Suppressor macrophage treated with lipopolysaccharide for 4 hours (primary cell): ENCODE measurements at regions not wholly inside any gene's neighbourhood (a gene's known extent, or its start where the extent isn't known, plus 50 kb on each side); places are given as distances from the start of the nearest gene placed in this dataset.
A peak's percentile ranks its signal among the peaks of the same experiment; 100 is the strongest.
"Not testable (repeated sequence)": the region's sequence is repeated elsewhere in the genome, so short reads cannot be mapped to it uniquely, and the experiment has no call there.

Source experiments
- DNase-seq: peaks from one replicate; pipeline ENCODE4 v3.0.0-alpha.2; 2020

DNA sequence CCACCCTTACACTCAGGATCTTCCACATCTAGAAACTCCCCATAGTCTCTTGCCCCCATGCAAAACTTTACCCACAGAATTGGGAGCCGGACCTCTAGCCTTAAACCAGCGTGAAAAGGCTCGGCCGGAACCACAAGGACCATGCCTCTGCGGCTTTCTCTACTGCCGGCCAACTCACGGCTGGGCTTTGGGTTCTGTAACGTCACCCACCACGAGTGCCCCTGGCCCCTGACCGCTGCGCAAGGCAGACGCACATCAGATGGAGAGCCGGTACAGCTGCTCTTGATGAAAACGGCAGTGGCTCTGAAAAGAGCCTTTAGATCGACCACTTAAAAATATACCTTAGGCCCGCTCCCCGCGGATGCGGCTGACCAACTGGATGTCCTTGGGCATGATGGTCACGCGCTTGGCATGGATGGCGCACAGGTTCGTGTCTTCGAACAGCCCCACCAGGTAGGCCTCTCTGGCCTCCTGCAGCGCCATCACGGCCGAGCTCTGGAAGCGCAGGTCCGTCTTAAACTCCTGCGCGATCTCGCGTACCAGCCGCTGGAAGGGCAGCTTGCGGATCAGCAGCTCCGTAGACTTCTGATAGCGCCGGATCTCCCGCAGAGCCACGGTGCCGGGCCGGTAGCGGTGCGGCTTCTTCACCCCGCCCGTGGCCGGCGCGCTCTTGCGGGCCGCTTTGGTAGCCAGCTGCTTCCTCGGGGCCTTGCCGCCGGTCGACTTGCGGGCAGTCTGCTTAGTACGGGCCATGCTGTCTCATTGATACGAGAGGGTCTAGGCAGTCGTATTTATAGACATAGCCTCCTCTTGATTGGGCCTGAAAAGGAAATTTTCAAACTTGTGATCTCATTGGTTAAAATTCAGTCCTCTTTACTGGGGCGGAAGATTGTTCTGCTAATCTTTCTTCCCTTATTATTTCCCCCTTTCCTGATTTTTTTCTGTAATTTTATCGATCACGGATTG lies 66.3 kb downstream of the FAM72C start:
- peak; percentile 2 for DNase-seq

DNA sequence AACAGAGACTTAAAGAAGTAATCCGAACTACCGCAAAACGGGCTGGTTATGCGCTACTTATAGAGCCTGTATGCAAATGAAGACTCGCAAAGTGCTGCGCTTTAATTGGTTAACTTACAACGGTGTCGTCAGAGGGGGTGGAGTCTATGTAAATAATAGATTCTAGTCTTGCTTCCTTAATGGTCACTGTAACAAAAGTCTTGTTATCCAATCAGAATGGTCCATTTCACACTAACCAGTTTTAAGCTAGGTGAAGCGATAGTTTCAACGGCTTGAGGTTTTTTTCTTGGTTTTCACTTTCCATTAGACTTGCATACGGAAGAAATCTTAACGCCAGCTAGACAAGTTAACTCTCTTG lies 67.2 kb downstream of the FAM72C start:
- DNase-seq, result not testable (repeated sequence)

DNA sequence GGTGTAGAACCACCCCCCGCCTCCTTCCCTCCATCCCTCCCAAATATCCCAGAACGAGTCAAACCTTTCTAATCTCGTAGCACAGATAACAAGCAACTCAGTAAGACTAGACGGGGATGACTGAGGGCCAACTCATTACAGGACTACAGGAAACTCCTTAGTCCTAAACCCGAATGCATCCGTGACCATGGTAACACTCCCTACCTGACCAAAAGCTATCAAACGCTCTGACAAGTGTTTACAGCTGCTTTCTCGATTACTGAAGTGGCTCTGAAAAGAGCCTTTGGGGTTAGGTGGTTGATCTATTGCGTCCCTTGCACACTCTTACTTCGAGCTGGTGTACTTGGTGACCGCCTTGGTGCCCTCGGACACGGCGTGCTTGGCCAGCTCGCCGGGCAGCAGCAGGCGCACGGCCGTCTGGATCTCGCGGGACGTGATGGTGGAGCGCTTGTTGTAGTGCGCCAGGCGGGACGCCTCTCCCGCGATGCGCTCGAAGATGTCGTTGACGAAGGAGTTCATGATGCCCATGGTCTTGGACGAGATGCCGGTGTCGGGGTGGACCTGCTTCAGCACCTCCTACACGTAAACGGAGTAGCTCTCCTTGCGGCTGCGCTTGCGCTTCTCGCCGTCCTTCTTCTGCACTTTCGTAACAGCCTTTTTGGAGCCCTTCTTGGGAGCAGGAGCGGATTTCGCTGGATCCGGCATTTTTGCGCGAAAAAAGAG lies 67.7 kb downstream of the FAM72C start:
- DNase-seq, result not testable (repeated sequence)

DNA sequence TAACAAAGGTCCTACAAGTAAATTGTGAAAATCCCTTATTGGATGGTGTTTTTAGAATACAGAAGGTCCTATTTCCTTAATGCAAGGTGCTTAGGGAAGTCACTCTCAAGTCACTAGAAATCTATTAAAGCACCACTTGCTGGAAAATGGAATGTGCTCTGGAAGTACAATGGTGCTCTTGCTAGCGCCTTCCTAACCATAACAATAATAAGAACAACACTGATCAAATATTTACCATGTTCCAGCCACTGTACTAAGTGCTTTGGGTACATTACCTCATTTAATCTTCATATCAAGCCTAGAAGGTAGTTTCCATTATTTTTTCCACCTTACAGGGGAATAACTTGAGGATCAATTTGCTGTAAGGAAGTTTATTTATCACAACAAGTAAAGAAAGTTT lies 75.4 kb downstream of the FAM72C start:
- DNase-seq, result not testable (repeated sequence)

DNA sequence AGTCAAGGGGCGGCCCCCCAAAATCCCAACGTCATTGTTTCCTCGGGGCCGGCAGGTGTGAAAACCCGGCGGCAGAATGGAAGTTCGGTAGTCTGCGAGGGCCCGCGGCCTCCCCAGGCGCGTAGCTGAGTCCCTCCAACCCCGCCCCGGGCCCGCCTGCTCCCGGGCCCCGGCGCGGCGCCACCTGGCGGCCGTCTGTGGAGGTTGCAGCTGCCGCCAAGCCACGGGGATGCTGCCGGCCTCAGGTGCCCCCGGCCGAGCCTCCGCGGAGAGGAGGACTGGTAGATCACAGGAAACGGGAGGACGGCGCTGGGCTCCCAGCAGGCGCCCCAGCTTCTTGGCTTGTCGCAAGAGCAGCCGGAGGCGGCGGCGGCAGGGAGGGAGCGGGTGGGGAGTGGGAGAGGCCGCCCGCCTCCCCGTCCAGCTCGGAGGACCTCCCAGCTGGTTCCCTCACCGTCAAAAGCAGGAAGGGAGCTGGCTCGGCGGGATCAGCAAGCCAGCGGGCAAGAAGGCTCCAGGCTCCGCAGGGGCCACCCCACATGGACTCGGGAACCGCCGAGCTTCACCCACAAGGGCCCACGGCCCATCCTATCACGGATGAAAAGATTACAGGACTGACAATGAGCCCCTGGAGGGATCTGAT lies 86.7 kb downstream of the FAM72C start:
- DNase-seq, result peak; percentile 78

DNA sequence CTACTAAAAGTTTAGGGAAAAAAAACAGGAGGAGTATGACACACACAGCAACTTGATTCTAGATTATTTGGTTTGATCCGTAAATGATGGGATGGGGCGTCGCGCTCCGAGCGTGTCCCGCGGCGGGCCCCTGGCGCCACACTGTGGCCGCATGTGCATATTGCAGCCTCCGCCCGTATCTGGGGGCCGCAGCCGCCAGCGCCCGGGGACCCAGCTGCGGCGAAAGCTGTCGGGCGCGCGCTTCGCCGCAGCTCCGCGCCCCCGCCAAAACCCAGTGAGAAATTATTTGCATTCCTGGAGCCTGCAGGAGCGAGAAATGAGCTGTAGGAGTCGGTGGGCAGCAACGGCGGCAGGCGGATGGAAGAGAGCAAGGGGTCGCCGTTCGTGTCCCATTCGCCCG lies 87.3 kb downstream of the FAM72C start:
- not testable (repeated sequence) for DNase-seq

DNA sequence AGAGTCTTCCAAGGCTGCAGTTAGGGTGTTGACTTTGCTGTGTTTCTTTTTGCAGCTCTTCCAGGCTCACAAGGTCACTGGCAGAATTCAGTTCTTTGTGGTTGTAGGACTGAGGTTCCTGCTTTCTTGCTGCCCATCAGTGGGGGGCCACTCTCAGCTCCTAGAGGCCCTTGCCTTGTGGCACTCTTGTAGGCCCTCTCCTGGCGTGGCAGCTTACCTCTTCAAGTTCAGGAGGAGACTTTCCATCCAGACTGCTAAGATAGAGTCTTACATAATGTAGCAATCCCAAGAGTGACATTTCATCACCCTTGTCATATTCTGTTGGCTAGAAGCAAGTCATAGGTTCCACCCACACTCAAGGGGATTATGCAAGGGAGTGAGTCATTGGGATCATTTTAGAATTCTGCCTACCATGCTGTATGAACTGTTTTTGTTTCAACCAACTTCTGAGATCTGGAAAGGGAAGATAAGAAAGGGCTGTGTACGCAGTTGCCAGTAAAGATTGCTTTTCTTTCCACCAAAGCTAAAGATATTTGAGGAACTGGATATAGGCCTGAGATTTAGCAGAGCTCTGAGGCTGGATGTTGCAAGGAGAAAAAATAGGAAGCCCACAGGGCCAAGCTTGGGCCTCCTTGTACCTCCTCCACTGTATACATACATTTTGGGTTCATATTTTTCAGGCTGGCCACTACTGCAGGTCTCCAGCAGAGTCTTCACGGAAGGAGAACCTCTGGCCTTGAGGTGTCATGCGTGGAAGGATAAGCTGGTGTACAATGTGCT lies 91.8 kb downstream of the FAM72C start:
- DNase-seq, result not testable (repeated sequence)

DNA sequence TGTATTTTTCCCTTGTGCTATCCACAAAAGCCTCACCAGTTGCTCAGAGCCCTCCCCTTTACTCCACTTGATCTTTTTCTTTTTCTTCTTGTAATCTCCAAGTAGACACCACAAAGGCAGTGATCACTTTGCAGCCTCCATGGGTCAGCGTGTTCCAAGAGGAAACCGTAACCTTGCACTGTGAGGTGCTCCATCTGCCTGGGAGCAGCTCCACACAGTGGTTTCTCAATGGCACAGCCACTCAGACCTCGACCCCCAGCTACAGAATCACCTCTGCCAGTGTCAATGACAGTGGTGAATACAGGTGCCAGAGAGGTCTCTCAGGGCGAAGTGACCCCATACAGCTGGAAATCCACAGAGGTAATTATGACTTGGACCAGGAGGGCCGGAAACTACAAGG lies 95.8 kb downstream of the FAM72C start:
- DNase-seq, result not testable (repeated sequence)

DNA sequence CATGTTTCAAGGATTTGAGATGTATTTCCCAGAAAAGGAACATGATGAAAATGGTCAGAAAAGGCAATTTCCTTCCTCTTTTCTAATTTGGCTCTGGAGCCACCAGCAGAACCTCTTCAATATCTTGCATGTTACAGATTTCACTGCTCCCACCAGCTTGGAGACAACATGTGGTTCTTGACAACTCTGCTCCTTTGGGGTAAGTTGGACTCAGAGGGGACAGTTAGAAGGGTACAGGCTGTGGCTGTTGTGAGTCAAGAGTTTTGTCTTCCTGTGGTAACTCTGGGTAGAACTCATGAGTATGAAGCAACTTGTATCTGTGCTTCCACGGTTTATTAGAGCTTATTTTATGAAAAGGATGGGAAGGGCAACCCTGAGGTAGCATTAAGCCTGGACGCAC lies 97.2 kb downstream of the FAM72C start:
- not testable (repeated sequence) for DNase-seq

DNA sequence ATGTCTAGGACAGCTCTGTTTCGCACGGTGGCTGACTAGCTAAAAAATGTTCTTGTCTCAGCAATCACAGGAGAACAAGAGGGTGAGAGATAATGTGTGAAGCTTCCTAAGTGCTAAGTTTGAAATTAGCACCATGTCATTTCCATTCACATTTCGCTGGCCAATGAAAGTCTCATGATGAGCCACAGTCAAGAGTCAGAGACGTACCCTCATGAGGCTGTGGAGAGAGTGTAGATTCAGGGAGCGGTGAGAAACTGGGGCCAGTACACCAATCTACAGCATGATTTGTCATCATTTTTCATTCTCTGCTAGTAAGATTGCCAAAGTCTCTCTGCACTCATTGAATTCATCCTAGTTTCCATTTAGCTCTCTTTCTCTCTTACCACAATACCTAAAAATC lies 98.1 kb downstream of the FAM72C start:
- not testable (repeated sequence) for DNase-seq

DNA sequence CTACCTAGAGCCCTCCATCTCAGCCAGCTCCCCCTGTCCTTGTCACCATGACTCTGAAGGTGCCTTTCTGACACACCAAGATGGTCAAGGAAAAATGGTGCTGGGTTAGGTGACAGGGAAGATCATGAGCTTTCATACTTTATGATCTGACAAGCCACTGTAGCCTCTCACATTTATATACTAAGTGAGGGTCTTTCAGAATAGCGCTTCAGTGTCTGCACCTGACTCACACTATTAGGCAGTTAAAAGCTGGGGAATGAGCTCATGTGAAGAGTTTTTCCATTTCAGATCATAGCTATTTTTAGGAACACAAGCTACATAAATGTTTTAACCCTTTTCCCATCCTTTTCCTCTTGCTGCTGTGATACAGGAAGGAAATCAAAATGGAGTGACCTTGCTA lies 101.4 kb downstream of the FAM72C start:
- DNase-seq, result not testable (repeated sequence)

DNA sequence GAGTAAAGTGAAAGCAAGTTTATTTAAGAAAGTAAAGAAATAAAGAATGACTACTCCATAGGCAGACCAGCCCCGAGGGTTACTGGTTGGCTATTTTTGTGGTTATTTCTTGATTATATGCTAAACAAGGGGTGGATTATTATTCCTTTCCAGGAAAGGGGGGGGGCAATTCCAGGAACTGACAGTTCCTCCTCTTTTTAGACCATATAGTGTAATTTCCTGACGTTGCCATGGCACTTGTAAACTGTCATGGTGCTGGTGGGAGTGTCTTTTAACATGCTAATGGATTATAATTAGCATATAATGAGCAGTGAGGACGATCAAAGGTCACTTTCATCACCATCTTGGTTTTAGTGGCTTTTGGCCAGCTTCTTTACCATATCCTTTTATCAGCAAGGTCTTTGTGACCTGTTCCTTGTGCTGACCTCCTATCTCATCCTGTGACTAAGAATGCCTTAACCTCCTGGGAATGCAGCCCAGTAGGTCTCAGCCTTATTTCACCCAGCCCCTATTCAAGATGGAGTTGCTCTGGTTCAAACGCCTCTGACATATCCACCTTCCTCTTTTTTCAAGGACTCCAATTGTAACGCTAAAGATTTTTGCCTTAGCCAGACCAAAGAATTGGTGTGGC lies 104.1 kb downstream of the FAM72C start:
- DNase-seq, result peak; percentile 67

DNA sequence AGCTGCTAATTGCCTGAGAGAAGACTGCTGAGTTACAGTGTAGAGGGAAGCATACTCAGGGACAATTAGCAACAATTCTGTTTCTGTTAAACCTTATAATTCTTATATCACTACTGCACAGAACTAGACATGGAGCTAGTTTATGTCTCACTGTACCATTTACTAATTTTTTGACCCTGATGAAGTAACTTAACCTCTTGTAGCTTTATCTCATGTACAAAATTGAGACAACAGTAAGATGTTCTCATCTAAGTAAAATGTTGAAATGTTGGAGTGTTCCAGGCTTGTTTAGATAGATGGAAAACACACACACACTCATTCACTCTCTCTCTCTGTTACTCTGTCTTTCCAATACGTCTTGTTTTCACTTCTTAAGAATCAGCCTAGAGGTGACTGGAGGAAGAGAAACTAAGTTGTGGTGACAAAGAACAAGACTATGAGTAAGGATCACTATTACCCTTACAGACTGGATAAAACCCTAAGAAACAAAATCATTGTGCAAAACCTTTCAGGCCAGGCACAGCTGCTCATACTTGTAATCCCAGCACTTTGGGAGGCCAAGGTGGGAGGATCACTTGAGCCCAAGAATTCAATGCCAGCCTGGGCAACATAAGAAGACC lies 107.8 kb downstream of the FAM72C start:
- not testable (repeated sequence) for DNase-seq

DNA sequence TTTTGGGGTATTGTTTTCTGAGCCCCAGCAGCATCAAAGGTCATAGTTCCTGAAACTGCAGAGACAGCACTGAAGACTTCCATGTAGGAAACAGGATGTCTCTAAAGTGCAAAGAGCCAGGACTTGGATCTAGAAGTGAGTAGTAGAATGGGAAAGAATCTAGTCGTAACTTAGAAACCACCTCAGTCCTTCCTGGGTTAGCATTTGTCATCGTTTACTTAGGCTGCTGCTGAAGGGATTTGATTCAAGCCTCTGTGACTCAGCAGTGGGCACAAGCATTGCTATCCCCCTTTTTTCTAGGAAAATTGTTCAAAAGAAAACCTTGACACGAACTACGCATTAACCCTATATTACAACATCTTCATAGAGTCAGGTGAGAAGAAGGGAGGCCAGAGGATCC lies 109.1 kb downstream of the FAM72C start:
- peak; percentile 7 for DNase-seq

DNA sequence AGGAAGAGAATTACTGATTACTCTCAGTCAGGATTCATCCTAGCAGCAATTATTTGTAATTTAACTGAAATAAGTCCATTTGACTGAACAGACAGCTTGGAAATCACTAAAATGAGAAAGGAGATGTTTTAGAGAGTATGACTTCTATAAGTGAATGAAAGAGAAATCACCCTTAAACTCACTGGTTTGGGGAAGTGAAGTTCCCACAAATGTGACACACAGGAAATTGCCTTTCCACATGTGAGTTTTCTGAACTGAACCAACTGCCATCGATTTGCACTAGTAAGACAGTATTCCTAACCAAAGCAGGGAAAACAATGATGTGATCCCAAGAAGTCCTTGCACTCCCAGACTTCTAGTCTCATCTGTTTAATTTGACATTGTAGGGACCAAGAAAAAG lies 110.5 kb downstream of the FAM72C start:
- not testable (repeated sequence) for DNase-seq

DNA sequence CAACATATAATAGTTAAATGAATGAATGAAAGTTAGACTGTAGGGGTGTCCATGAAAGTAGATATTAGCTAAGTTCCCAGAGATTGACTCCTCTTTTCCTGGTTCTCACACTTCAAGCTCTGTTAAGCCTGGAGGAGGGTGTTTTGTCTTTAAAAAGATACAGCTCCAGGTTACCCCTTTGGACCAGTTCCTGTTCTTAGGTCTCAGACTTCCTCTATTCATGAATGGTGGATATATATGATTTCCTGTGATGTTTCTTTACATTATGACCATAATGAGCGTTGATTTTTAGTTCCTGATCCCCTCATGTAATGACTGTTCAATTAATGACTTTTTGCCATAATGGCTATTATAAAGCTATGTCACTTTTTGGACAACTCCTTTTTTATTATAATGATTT lies 115.9 kb downstream of the FAM72C start:
- not testable (repeated sequence) for DNase-seq

DNA sequence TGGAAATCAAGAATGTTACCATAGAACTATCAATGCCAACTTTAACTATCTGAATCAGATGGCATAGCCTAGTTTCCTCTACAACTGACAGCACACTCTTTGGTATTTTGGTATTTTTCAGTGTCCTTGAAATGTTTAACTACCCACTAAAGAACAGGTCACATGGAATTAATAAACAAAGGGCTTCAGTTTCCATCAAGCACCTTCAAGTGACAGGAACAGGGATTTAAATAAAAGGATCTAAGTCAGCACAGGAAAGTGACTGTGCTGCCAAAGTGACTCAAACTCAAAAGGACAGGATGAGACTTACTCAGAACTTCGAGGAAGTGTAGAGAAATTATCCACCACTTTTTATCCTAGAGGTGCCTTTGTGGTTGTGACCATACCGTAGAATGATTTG lies 117.7 kb downstream of the FAM72C start:
- DNase-seq, result not testable (repeated sequence)

DNA sequence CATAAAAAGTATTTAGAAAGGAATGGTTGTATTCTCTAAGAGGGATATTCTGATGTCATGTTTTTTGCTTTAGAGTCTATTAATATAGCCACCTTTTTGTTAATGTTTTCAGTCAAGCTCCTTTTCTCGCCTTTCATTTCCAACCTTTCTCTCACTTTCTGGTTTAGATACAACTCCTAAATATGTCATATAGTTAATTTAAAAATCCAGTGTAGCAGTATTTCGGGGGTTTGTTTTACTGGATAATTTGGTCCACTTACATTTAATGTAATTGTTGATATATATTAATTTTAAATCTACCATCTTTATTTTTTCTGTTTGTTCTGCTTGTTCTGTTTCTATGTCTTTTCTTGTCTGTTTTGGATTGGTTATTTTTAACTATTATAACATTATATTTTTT lies 121.1 kb downstream of the FAM72C start:
- DNase-seq, result not testable (repeated sequence)

DNA sequence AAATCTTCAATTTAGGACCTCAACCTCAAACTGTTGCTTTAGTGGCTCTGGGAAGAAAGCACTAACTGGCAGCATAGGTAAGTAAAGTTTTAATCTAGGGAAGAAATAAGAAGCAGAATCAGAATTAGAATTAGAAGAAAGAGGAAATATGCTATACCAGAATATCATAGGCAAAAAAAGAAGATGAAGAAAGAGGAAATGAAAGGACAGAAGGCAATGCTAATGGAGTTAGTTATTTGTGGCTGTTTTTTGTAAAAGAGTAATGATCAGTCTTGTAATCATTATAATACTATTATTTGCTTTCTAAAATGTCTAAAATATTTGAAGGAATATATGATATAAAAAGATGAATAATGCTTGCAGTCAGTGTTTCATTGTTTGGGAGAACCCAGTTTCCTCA lies 122.9 kb downstream of the FAM72C start:
- DNase-seq, result peak; percentile 6

DNA sequence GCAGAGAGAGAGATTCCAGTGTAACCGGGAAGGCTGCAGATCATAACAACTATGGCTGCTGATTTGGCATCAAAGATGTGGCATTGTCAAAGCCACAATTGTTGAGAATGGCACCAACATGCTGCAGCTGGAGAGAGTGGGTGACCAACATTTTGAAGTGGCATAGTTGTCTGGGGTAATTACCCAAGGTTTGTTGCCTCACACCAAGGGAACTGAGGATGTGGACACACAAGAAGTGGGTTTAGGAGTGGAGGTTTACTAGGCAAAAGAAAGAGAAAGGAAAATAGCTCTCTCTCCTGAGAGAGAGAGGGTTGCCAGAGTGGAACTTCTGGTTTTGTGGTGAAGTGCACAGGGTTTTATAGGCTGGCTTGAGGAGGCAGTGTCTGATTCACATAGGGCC lies 126.6 kb downstream of the FAM72C start:
- DNase-seq, result not testable (repeated sequence)

DNA sequence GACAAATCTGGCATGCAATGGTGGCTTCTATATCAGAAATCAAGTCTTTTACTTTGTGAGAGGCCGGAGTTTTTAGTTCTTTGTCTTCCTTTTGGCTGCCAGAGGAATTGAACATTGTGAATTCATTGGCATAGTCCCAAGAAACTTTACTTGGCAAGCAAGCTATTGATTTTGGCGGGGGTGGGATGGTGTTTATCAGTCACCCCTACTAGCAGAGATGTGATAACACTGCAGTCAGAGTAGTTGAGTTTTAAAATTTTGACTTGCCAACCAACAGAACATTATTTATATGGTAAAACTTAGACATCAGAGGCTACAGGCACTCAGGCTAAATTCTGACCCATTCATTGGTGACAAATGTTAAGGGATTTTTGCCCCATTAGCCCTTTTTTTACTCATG lies 129.7 kb downstream of the FAM72C start:
- DNase-seq, result not testable (repeated sequence)

DNA sequence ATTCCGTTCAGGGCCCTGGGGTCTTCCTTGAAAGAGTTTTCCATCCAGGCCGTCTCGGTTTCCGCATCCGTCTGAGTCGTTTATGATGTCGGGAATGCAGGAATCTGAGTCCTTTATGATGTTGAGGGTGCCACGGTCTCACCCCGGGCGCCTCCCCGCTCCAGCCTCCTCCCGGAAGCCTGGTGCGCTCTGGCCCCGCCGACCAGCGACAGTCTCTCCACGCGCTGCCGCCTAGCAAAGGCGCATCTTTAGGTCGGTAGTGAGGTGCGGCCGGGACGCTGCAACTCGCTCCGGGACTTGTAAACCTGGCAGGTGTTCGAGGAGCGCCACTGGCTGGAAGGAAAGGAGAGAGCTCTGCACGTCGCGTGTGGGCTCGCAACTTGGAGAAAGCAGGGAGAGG lies 132.6 kb downstream of the FAM72C start:
- DNase-seq, result not testable (repeated sequence)
